Right lobe of liver (tissue), 6 donors: ENCODE measurements at regions not wholly inside any gene's neighbourhood (a gene's known extent, or its start where the extent isn't known, plus 50 kb on each side); places are given as distances from the start of the nearest gene placed in this dataset.

Experiments used
- ATAC-seq, 4 donors: fragments of 200-7000 bp; cut with Tn5 transposase; one replicate each; pipeline ENCODE4 v1.9.1; 2020; ENCODE audit warnings: mild to moderate bottlenecking in 4 of 4, moderate library complexity in 4 of 4
- DNase-seq, 3 donors: peaks; one replicate each; pipeline ENCODE4 v3.0.0-alpha.2; 2020
- H3K27ac ChIP-seq, 3 donors: fragments of 200-600 bp; one replicate each; pipeline ENCODE4 v1.8.0; 2022
- H3K27me3 ChIP-seq, 2 donors: fragments of 200-600 bp; one replicate each; pipeline ENCODE4 v1.8.0; 2022
- H3K36me3 ChIP-seq, 4 donors: fragments of 200-600 bp; sonication (generic) in 1 of 4; one replicate each; pipeline versions ENCODE4 v1.5.1 to v1.8.0; 2017 to 2022; ENCODE audit warnings: control low read depth in 1 of 4
- H3K4me1 ChIP-seq, 4 donors: fragments of 200-600 bp; sonication (generic) in 1 of 4; one replicate each; pipeline versions ENCODE4 v1.5.1 to v1.8.0; 2017 to 2022; ENCODE audit warnings: control low read depth in 1 of 4
- H3K4me3 ChIP-seq, 3 donors: fragments of 200-600 bp; one replicate each; pipeline ENCODE4 v1.8.0; 2022
- H3K9me3 ChIP-seq, 4 donors: fragments of 200-600 bp; sonication (generic) in 1 of 4; one replicate each; pipeline versions ENCODE4 v1.5.1 to v1.8.0; 2017 to 2022; ENCODE audit warnings: control low read depth in 1 of 4
- CTCF ChIP-seq, 4 donors: fragments of 200-600 bp in 3 of 4; fragments of 450-650 bp in 1 of 4; IDR thresholded peaks; one replicate each; pipeline versions ENCODE4 v1.5.1 to v1.8.0; 2016 to 2022; ENCODE audit warnings: antibody characterized with exemption in 4 of 4, mild to moderate bottlenecking in 2 of 4
- POLR2A ChIP-seq: fragments of 450-650 bp; IDR thresholded peaks from one replicate; pipeline ENCODE4 v1.6.1; 2017; ENCODE audit warnings: antibody characterized with exemption, mild to moderate bottlenecking
- WGBS: methylation state at CpG from one replicate; pipeline ENCODE4 v1.1.6; 2018; ENCODE audit warnings: low coverage, low lambda C conversion rate; ENCODE audit not compliant: insufficient coverage; ENCODE audit errors: missing lambda C conversion rate; 5-methylcytosine and 5-hydroxymethylcytosine counted together
- intact Hi-C, 2 donors: fragments of 100-400 bp; cut with DNase I; formaldehyde crosslinking; loops; one replicate each; pipeline versions ENCODE4 v1.11.2 to v1.14.1; 2022
- donor health status: DM: no; HTN: yes; CAD: no.
- donor health status: DM: no; HTN: no; CAD: no.
- donor health status: DM: no; HTN: no; CAD: no.
- donor health status: DM: no; HTN: yes; CAD: no.
- donor health status: DM: no; HTN: yes; CAD: no.

- Histone ChIP-seq H3K4me3 (no peak overlapping the region), H3K27me3 (no peaks in the 10 kb centered on the region), H3K9me3 (no peaks in the 10 kb centered on the region), H3K36me3 (no peaks in the 10 kb centered on the region), H3K4me1 (no peaks in the 10 kb centered on the region), H3K27ac (no peak overlapping the region)
- TF ChIP-seq POLR2A (no peak), CTCF (IDR thresholded peaks at IDR 0.05) (no peak)
- 53% methylated on average over 6 of the region's 7 CpGs for WGBS
- intact Hi-C loops: no loop called here
- ATAC-seq (peak in 1 of 4 donors; percentile 29), DNase-seq (no peak)
Measured at GRCh38 chr7:156209087-156209486, 396.8 kb upstream of the SHH start.

GRCh38 chr7:156207306-156207705, 395.0 kb upstream of the SHH start:
- no peak for DNase-seq
- Histone ChIP-seq H3K27me3 (no peaks in the 10 kb centered on the region), H3K4me3 (no peak overlapping the region), H3K9me3 (no peaks in the 10 kb centered on the region), H3K4me1 (no peaks in the 10 kb centered on the region), H3K36me3 (no peaks in the 10 kb centered on the region), H3K27ac (no peak overlapping the region)
- 84% methylated on average over 6 of the region's 6 CpGs for WGBS
- intact Hi-C loops: no loop called here
- TF ChIP-seq POLR2A: no peak
- no peak for TF ChIP-seq CTCF (IDR thresholded peaks at IDR 0.05)
- ATAC-seq: no peak

GRCh38 chr7:156206174-156206573, 393.9 kb upstream of the SHH start:
- DNase-seq (no peak), ATAC-seq (no peak)
- Histone ChIP-seq H3K36me3 (no peaks in the 10 kb centered on the region), H3K27ac (no peak overlapping the region), H3K4me3 (no peak overlapping the region), H3K27me3 (no peaks in the 10 kb centered on the region), H3K4me1 (no peaks in the 10 kb centered on the region), H3K9me3 (no peaks in the 10 kb centered on the region)
- intact Hi-C loops: no loop called here
- TF ChIP-seq POLR2A (no peak), CTCF (IDR thresholded peaks at IDR 0.05) (no peak)
- 43% methylated on average over 1 of the region's 8 CpGs for WGBS

GRCh38 chr7:156204820-156205219, 392.6 kb upstream of the SHH start:
- no peaks in the 10 kb centered on the region for H3K36me3 ChIP-seq
- no peak for ATAC-seq
- H3K4me1 ChIP-seq: no peaks in the 10 kb centered on the region
- intact Hi-C loops: no loop called here
- H3K4me3 ChIP-seq: no peak overlapping the region
- H3K27me3 ChIP-seq: no peaks in the 10 kb centered on the region
- no peaks in the 10 kb centered on the region for H3K9me3 ChIP-seq
- DNase-seq: no peak
- 75% methylated on average over 6 of the region's 6 CpGs for WGBS
- H3K27ac ChIP-seq: no peak overlapping the region
- no peak for TF ChIP-seq CTCF (IDR thresholded peaks at IDR 0.05)
- TF ChIP-seq POLR2A: no peak

- DNase-seq (no peak), ATAC-seq (no peak)
- TF ChIP-seq CTCF (IDR thresholded peaks at IDR 0.05) (no peak), POLR2A (no peak)
- Histone ChIP-seq H3K9me3 (no peaks in the 10 kb centered on the region), H3K4me1 (no peaks in the 10 kb centered on the region), H3K27me3 (no peaks in the 10 kb centered on the region), H3K27ac (no peak overlapping the region), H3K36me3 (no peaks in the 10 kb centered on the region), H3K4me3 (no peak overlapping the region)
- 80% methylated on average over 1 of the region's 10 CpGs for WGBS
- intact Hi-C loops: no loop called here
Measured at GRCh38 chr7:156203923-156204322, 391.7 kb upstream of the SHH start.
